PC-9 (cell line): ENCODE measurements at regions not wholly inside any gene's neighbourhood (a gene's known extent, or its start where the extent isn't known, plus 50 kb on each side); places are given as distances from the start of the nearest gene placed in this dataset.

ENCODE experiments used
- BruUV-seq: library from RNA; stranded (reverse); fragments of 400-500 nt; replicated peaks from 2 replicates; lab custom pipeline; 2021; lab: Mats Ljungman, UMichigan
- CTCF ChIA-PET: fragments of 300-600 bp; sonication (Branson Sonifier 250); formaldehyde crosslinking; loops from one replicate; lab custom pipeline; 2022; ENCODE audit warnings: antibody characterized with exemption; lab: Charles Lee
- POLR2A ChIA-PET: fragments of 300-600 bp; sonication (Branson Sonifier 250); formaldehyde crosslinking; loops from one replicate; lab custom pipeline; 2022; ENCODE audit warnings: antibody characterized with exemption; ENCODE audit not compliant: unreplicated experiment; lab: Charles Lee
- DNase-seq, 2 experiments: peaks; one replicate each; pipeline versions ENCODE4 v3.0.0 to v3.0.0-alpha.2; 2015 to 2022; ENCODE audit warnings: mixed read lengths in 1 of 2
- H2AFZ ChIP-seq: fragments of 200-600 bp; sonication (generic); 2 replicates; pipeline ENCODE4 v1.8.1; 2017; ENCODE audit warnings: antibody characterized with exemption
- H3F3A ChIP-seq: fragments of 200-600 bp; sonication (generic); 2 replicates; pipeline ENCODE4 v1.8.1; 2017; ENCODE audit warnings: antibody characterized with exemption, mild to moderate bottlenecking, low read depth; ENCODE audit not compliant: insufficient read depth
- H3K27ac ChIP-seq: fragments of 200-600 bp; sonication (generic); 2 replicates; pipeline ENCODE4 v1.6.1; 2016; ENCODE audit warnings: mixed run types
- H3K27me3 ChIP-seq: fragments of 200-600 bp; sonication (generic); 2 replicates; pipeline ENCODE4 v1.6.1; 2016; ENCODE audit warnings: low read depth, mixed run types; ENCODE audit not compliant: insufficient read depth
- H3K36me3 ChIP-seq: fragments of 200-600 bp; sonication (generic); 2 replicates; pipeline ENCODE4 v1.6.1; 2016; ENCODE audit warnings: low read depth, mixed run types
- H3K4me1 ChIP-seq: fragments of 200-600 bp; sonication (generic); replicated peaks from 2 replicates; pipeline ENCODE4 v1.6.1; 2016; ENCODE audit warnings: mixed run types; ENCODE audit not compliant: insufficient read depth
- H3K4me2 ChIP-seq: fragments of 200-600 bp; sonication (generic); 2 replicates; pipeline ENCODE4 v1.6.1; 2017; ENCODE audit warnings: mixed run types
- H3K4me3 ChIP-seq: fragments of 200-600 bp; sonication (generic); 2 replicates; pipeline ENCODE4 v1.6.1; 2016; ENCODE audit warnings: mixed run types
- H3K79me2 ChIP-seq: fragments of 200-600 bp; sonication (generic); 2 replicates; pipeline ENCODE4 v1.6.1; 2017; ENCODE audit warnings: low read depth, mixed run types
- H3K9me2 ChIP-seq: fragments of 200-600 bp; sonication (generic); 2 replicates; pipeline ENCODE4 v1.8.1; 2017; ENCODE audit warnings: mild to moderate bottlenecking; ENCODE audit not compliant: insufficient read depth
- H3K9me3 ChIP-seq: fragments of 200-600 bp; sonication (generic); 2 replicates; pipeline ENCODE4 v1.8.1; 2016; ENCODE audit warnings: low read depth; ENCODE audit not compliant: insufficient read depth
- H4K20me1 ChIP-seq: fragments of 200-600 bp; sonication (generic); 2 replicates; pipeline ENCODE4 v1.8.1; 2017; ENCODE audit not compliant: insufficient read depth
- EZH2 ChIP-seq: fragments of 200-600 bp; sonication (generic); IDR thresholded peaks from 2 replicates; pipeline ENCODE4 v1.8.0; 2017; ENCODE audit warnings: antibody characterized with exemption, low read depth
- intact Hi-C: fragments of 100-400 bp; cut with micrococcal nuclease; formaldehyde crosslinking; loops from one replicate; pipeline ENCODE4 v1.10.0; 2022; ENCODE audit not compliant: unreplicated experiment
- TF ChIP-seq, protein P1 (sequence below): fragments of 200-600 bp; sonication (generic); conservative IDR thresholded peaks from 2 replicates; pipeline ENCODE4 v1.6.1; 2017; ENCODE audit warnings: mixed run types, antibody characterized with exemption, mild to moderate bottlenecking, moderate library complexity

DNA sequence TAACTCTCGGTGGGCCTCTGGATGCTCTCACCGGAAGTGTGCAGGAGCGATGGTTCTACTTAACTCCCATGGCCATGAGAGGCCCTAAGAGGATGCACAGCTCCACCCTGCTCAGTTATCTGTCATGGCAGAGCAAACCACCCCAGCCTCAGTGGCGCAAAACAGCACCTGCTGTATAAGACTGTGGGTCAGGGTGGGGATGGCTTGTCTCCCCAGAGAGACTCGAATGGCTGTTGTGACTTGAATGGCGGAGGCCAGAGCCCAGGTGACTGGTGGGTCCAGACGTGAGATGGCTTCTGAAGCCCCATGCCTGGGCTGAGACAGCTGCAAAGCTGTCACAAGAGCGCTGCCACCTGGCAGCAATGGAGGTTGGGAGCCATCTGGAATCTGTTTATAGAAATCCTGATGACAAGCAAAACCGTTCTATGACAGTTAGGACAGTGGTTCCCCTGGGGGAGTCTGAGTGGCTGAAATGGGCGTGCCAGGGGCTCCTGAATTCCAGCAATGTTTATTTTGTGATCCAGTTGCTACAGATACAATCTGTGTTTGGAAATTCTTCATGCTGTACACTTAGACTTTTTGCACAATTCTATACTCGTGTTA lies 490.5 kb downstream of the TCERG1L start:
- Histone ChIP-seq H3K36me3 (no peaks in the 10 kb centered on the region), H4K20me1 (no peaks in the 10 kb centered on the region), H3K27me3 (no peaks in the 10 kb centered on the region), H3K4me1 (no peaks in the 10 kb centered on the region), H3K9me2 (no peaks in the 10 kb centered on the region), H3F3A (no peaks in the 10 kb centered on the region), H3K9me3 (no peaks in the 10 kb centered on the region), H3K27ac (no peak overlapping the region), H3K4me2 (no peak overlapping the region), H2AFZ (no peak overlapping the region), H3K4me3 (no peak overlapping the region), H3K79me2 (no peaks in the 10 kb centered on the region)
- intact Hi-C loops: no loop called here
- CTCF ChIA-PET: no interaction called here
- BruUV-seq: no TSS peak
- TF ChIP-seq EZH2: no peak
- TF ChIP-seq, protein P1, sequence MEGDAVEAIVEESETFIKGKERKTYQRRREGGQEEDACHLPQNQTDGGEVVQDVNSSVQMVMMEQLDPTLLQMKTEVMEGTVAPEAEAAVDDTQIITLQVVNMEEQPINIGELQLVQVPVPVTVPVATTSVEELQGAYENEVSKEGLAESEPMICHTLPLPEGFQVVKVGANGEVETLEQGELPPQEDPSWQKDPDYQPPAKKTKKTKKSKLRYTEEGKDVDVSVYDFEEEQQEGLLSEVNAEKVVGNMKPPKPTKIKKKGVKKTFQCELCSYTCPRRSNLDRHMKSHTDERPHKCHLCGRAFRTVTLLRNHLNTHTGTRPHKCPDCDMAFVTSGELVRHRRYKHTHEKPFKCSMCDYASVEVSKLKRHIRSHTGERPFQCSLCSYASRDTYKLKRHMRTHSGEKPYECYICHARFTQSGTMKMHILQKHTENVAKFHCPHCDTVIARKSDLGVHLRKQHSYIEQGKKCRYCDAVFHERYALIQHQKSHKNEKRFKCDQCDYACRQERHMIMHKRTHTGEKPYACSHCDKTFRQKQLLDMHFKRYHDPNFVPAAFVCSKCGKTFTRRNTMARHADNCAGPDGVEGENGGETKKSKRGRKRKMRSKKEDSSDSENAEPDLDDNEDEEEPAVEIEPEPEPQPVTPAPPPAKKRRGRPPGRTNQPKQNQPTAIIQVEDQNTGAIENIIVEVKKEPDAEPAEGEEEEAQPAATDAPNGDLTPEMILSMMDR: no peak
- no peak for DNase-seq
- POLR2A ChIA-PET: no interaction called here

DNA sequence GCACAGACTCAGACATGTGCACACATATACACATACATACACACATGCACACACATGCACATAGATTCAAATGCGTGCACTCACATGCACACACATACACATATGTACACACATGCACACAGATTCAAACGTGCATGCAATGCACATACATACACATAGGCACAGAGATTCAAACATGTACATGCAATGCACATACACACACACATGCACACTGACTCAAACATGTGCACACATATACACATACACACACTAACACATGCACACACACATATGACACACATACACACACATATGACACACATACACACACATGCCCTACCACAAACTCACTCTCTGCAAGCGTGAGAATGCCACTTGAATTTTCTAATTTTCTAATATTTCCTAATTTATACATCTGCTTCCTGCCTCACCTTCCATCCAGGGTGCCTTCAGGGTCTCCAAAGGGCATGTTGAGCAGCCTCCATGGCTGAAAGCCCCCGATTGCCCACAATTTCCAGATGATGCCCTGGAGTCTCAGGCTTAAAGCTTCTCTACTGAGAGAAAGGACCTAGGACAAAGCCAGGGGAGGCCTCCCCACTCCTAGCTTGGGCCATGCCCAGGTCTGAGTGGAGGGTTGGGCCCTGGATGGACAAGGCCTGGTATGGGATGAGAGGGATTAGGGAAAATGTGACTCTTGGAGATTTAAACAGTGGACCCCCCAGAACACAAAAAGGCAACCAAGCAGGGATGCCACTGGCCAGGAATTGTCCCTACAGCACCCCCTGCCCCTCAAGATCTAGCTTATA lies 487.1 kb downstream of the TCERG1L start:
- no TSS peak for BruUV-seq
- no peaks in the 10 kb centered on the region for H3K27me3 ChIP-seq
- H3K4me2 ChIP-seq: no peak overlapping the region
- no peaks in the 10 kb centered on the region for H3K36me3 ChIP-seq
- intact Hi-C loops: no loop called here
- TF ChIP-seq, protein P1: no peak
- no peak for TF ChIP-seq EZH2
- no peaks in the 10 kb centered on the region for H3K9me2 ChIP-seq
- no peak overlapping the region for H3K4me3 ChIP-seq
- H3F3A ChIP-seq: no peaks in the 10 kb centered on the region
- ChIA-PET POLR2A (no interaction called here), CTCF (no interaction called here)
- no peak for DNase-seq
- H3K4me1 ChIP-seq: no peaks in the 10 kb centered on the region
- H3K27ac ChIP-seq: no peak overlapping the region
- H3K79me2 ChIP-seq: no peaks in the 10 kb centered on the region
- no peaks in the 10 kb centered on the region for H3K9me3 ChIP-seq
- no peak overlapping the region for H2AFZ ChIP-seq
- H4K20me1 ChIP-seq: no peaks in the 10 kb centered on the region

DNA sequence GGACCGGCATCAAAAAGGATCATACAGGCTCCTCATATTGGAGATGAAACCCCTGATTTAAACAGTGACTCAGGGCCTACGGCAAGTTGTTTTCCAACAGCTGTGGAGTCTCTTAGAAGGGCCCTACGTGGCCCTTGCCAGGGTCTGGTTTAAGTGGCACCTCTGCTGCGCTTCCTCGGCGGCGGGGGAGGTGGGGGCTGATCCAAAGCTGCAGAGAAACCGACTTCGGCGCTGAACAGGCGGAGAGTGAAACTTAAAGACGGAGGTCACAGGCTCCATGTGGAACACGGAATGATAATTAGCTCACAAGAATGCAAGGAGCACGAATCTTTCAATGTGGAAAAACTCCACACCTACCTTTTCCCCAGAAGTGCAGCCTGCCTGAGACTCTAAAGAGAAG lies 477.9 kb downstream of the TCERG1L start:
- H3K36me3 ChIP-seq: no peaks in the 10 kb centered on the region
- ChIA-PET CTCF (no interaction called here), POLR2A (no interaction called here)
- H3K27ac ChIP-seq: no peak overlapping the region
- no peaks in the 10 kb centered on the region for H3K4me1 ChIP-seq
- no peaks in the 10 kb centered on the region for H3F3A ChIP-seq
- intact Hi-C loops: no loop called here
- H3K9me3 ChIP-seq: no peaks in the 10 kb centered on the region
- H2AFZ ChIP-seq: no peak overlapping the region
- H3K27me3 ChIP-seq: no peaks in the 10 kb centered on the region; the same call in 1 of the 2 replicates
- no peaks in the 10 kb centered on the region for H3K79me2 ChIP-seq
- H4K20me1 ChIP-seq: no peaks in the 10 kb centered on the region
- H3K9me2 ChIP-seq: no peaks in the 10 kb centered on the region
- no peak overlapping the region for H3K4me3 ChIP-seq
- no peak for DNase-seq
- TF ChIP-seq, protein P1: no peak
- TF ChIP-seq EZH2: no peak
- no peak overlapping the region for H3K4me2 ChIP-seq
- no TSS peak for BruUV-seq
